ENCODE measurements at regions not wholly inside any gene's neighbourhood (a gene's known extent, or its start where the extent isn't known, plus 50 kb on each side); places are given as distances from the start of the nearest gene placed in this dataset.

DNA sequence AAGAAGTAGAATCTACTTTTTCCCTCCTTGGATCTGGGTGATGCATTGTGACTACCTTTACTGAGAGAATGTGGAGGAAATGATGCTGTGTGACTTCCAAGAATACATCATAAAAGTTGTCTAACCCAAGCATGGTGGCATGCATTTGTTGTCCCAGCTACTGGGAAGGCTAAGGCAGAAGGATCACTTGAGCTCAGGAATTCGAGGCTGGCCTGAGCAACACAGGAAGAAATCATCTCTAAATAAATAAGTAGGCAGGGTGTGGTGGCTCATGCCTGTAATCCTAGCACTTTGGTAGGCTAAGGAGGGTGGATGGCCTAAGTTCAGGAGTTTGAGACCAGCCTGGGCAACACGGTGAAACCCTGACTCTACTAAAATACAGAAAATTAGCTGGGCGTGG lies 143.2 kb upstream of the VLDLR start:
- no peak overlapping the region for H3K4me3 ChIP-seq (replicated peaks in 1 of 4; ENCODE audit: control extremely low read depth in 1 of 4, insufficient read depth in 1 of 4, low read depth in 3 of 4, low read length in 4 of 4)
- H4K20me1 ChIP-seq (ENCODE audit: control insufficient read depth, extremely low read depth, insufficient read depth, low read length): no peaks in the 10 kb centered on the region
- no peaks in the 10 kb centered on the region for H3K9me3 ChIP-seq (ENCODE audit: control insufficient read depth, insufficient read depth, low read depth, low read length)
- no peak for DNase-seq (ENCODE audit: low read depth in 2 of 2)
- H3K9ac ChIP-seq (ENCODE audit: insufficient read depth, low read length): no peak overlapping the region
- H3K36me3 ChIP-seq (ENCODE audit: control insufficient read depth, insufficient read depth, low read length): no peaks in the 10 kb centered on the region
- no peaks in the 10 kb centered on the region for H3K4me1 ChIP-seq (ENCODE audit: control insufficient read depth, extremely low read depth, insufficient read depth, low read length)
- H3K79me2 ChIP-seq (ENCODE audit: control insufficient read depth, insufficient read depth, low read length): no peaks in the 10 kb centered on the region
- H3K27me3 ChIP-seq (ENCODE audit: control insufficient read depth, insufficient read depth, low read length): no peaks in the 10 kb centered on the region
- TF ChIP-seq, protein P1, sequence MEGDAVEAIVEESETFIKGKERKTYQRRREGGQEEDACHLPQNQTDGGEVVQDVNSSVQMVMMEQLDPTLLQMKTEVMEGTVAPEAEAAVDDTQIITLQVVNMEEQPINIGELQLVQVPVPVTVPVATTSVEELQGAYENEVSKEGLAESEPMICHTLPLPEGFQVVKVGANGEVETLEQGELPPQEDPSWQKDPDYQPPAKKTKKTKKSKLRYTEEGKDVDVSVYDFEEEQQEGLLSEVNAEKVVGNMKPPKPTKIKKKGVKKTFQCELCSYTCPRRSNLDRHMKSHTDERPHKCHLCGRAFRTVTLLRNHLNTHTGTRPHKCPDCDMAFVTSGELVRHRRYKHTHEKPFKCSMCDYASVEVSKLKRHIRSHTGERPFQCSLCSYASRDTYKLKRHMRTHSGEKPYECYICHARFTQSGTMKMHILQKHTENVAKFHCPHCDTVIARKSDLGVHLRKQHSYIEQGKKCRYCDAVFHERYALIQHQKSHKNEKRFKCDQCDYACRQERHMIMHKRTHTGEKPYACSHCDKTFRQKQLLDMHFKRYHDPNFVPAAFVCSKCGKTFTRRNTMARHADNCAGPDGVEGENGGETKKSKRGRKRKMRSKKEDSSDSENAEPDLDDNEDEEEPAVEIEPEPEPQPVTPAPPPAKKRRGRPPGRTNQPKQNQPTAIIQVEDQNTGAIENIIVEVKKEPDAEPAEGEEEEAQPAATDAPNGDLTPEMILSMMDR (conservative IDR thresholded peaks at IDR 0.05 in 1 of 2, IDR thresholded peaks at IDR 0.05 in 1 of 2; ENCODE audit: low read depth in 1 of 2, low read length in 2 of 2): no peak
- TF ChIP-seq EZH2 (IDR thresholded peaks at IDR 0.05; ENCODE audit: low read length, missing control alignments): no peak
- H2AFZ ChIP-seq (ENCODE audit: low read length): no peak overlapping the region
- no peak overlapping the region for H3K4me2 ChIP-seq (ENCODE audit: extremely low read depth, insufficient read depth, low read length)
- no peak overlapping the region for H3K27ac ChIP-seq (ENCODE audit: insufficient read depth, low read length)

DNA sequence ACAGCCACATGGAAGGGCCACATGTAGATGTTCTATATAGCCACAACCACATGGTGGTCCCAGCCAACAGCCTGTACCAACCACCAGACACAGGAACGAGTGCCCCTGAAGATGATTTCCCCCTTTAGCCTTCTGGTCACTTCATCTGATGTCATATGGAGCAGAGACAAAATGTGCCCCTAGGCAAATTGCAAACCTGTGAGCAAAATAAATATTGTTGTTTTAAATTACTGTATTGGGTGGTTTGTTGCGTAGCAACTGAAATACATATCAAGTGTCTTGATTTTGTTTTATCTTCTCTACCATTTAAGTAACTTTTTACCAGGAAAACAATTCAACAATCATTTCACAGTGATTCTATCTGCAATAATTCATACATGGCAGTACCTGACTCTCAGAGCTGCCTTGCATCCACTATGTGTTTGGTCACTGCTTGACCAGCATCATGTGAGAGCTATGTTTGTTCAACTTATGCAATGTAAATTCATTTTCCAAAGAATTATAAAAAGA lies 142.5 kb upstream of the VLDLR start:
- H4K20me1 ChIP-seq (ENCODE audit: control insufficient read depth, extremely low read depth, insufficient read depth, low read length): no peaks in the 10 kb centered on the region
- H3K4me3 ChIP-seq (replicated peaks in 1 of 4; ENCODE audit: control extremely low read depth in 1 of 4, insufficient read depth in 1 of 4, low read depth in 3 of 4, low read length in 4 of 4): no peak overlapping the region
- H3K79me2 ChIP-seq (ENCODE audit: control insufficient read depth, insufficient read depth, low read length): no peaks in the 10 kb centered on the region
- no peak for DNase-seq (ENCODE audit: low read depth in 2 of 2)
- H2AFZ ChIP-seq (ENCODE audit: low read length): no peak overlapping the region
- H3K9me3 ChIP-seq (ENCODE audit: control insufficient read depth, insufficient read depth, low read depth, low read length): no peaks in the 10 kb centered on the region
- no peak overlapping the region for H3K9ac ChIP-seq (ENCODE audit: insufficient read depth, low read length)
- H3K36me3 ChIP-seq (ENCODE audit: control insufficient read depth, insufficient read depth, low read length): no peaks in the 10 kb centered on the region
- H3K27me3 ChIP-seq (ENCODE audit: control insufficient read depth, insufficient read depth, low read length): no peaks in the 10 kb centered on the region
- no peak overlapping the region for H3K4me2 ChIP-seq (ENCODE audit: extremely low read depth, insufficient read depth, low read length)
- no peak overlapping the region for H3K27ac ChIP-seq (ENCODE audit: insufficient read depth, low read length)
- TF ChIP-seq EZH2 (IDR thresholded peaks at IDR 0.05; ENCODE audit: low read length, missing control alignments): no peak
- TF ChIP-seq, protein P1 (conservative IDR thresholded peaks at IDR 0.05 in 1 of 2, IDR thresholded peaks at IDR 0.05 in 1 of 2; ENCODE audit: low read depth in 1 of 2, low read length in 2 of 2): no peak
- H3K4me1 ChIP-seq (ENCODE audit: control insufficient read depth, extremely low read depth, insufficient read depth, low read length): no peaks in the 10 kb centered on the region

DNA sequence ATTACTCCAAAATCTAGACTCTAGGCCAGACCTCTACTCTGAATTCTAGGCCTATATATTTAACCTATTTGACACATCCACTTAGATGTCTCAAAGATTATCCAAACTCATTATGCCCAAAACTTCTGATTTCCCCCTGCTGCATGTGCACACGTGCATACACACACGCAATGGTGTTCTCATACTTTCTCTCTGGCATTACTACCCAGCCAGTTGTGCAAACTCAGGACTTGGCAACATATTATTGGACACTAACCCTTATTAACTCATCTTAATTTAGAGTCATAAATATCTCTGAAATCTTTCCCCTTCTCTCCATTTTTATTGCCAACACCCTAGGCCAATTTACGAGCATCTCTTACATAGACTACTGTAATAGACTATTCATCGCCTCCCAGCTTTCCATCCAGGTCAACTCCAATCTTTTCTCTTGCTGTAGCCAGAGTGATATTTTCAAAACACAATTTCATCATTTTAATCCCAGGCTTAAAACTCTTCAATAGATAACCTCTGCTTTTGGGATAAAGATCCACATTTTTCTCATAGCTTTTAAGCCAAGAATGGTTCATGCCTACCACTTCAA lies 141.2 kb upstream of the VLDLR start:
- H2AFZ ChIP-seq (ENCODE audit: low read length): no peak overlapping the region
- no peak overlapping the region for H3K9ac ChIP-seq (ENCODE audit: insufficient read depth, low read length)
- H3K36me3 ChIP-seq (ENCODE audit: control insufficient read depth, insufficient read depth, low read length): no peaks in the 10 kb centered on the region
- no peaks in the 10 kb centered on the region for H3K27me3 ChIP-seq (ENCODE audit: control insufficient read depth, insufficient read depth, low read length)
- no peaks in the 10 kb centered on the region for H3K4me1 ChIP-seq (ENCODE audit: control insufficient read depth, extremely low read depth, insufficient read depth, low read length)
- no peaks in the 10 kb centered on the region for H3K79me2 ChIP-seq (ENCODE audit: control insufficient read depth, insufficient read depth, low read length)
- no peaks in the 10 kb centered on the region for H3K9me3 ChIP-seq (ENCODE audit: control insufficient read depth, insufficient read depth, low read depth, low read length)
- H3K27ac ChIP-seq (ENCODE audit: insufficient read depth, low read length): no peak overlapping the region
- TF ChIP-seq, protein P1 (conservative IDR thresholded peaks at IDR 0.05 in 1 of 2, IDR thresholded peaks at IDR 0.05 in 1 of 2; ENCODE audit: low read depth in 1 of 2, low read length in 2 of 2): no peak
- TF ChIP-seq EZH2 (IDR thresholded peaks at IDR 0.05; ENCODE audit: low read length, missing control alignments): no peak
- no peak overlapping the region for H3K4me2 ChIP-seq (ENCODE audit: extremely low read depth, insufficient read depth, low read length)
- no peak overlapping the region for H3K4me3 ChIP-seq (replicated peaks in 1 of 4; ENCODE audit: control extremely low read depth in 1 of 4, insufficient read depth in 1 of 4, low read depth in 3 of 4, low read length in 4 of 4)
- no peak for DNase-seq (ENCODE audit: low read depth in 2 of 2)
- no peaks in the 10 kb centered on the region for H4K20me1 ChIP-seq (ENCODE audit: control insufficient read depth, extremely low read depth, insufficient read depth, low read length)

Measured in fibroblast of lung (primary cell).